Dermis microvascular lymphatic vessel endothelial cell (primary cell): ENCODE measurements at regions not wholly inside any gene's neighbourhood (a gene's known extent, or its start where the extent isn't known, plus 50 kb on each side); places are given as distances from the start of the nearest gene placed in this dataset.

Source experiments
- DNase-seq, 2 donors: peaks; one replicate each; pipeline versions ENCODE4 v3.0.0 to v3.0.0-alpha.2; 2010; ENCODE audit warnings: low read depth in 2 of 2

GRCh38 chr7:124423863-124424262 is 341.7 kb downstream of the GPR37 start:
- no peak for DNase-seq

- DNase-seq = no peak
Measured at GRCh38 chr7:124422081-124422480, 343.5 kb downstream of the GPR37 start.

GRCh38 chr7:124420367-124420766 is 345.2 kb downstream of the GPR37 start:
- DNase-seq = no peak

GRCh38 chr7:124413029-124413428 is 352.6 kb downstream of the GPR37 start:
- no peak for DNase-seq

- no peak for DNase-seq
Measured at GRCh38 chr7:124412531-124412930, 353.1 kb downstream of the GPR37 start.

GRCh38 chr7:124411796-124412195 is 353.8 kb downstream of the GPR37 start:
- no peak for DNase-seq

- no peak for DNase-seq
Measured at GRCh38 chr7:124403587-124403986, 362.0 kb downstream of the GPR37 start.

- no peak for DNase-seq
Measured at GRCh38 chr7:124403112-124403511, 362.5 kb downstream of the GPR37 start.

- DNase-seq = no peak
Measured at GRCh38 chr7:124399941-124400340, 365.7 kb downstream of the GPR37 start.

- DNase-seq = no peak
Measured at GRCh38 chr7:124398937-124399552, 366.2 kb upstream of the TMEM229A start.

GRCh38 chr7:124397134-124397533 is 364.3 kb upstream of the TMEM229A start:
- DNase-seq = no peak

GRCh38 chr7:124390301-124390700 is 357.4 kb upstream of the TMEM229A start:
- no peak for DNase-seq

GRCh38 chr7:124388751-124389150 is 355.9 kb upstream of the TMEM229A start:
- no peak for DNase-seq

- DNase-seq = no peak
Measured at GRCh38 chr7:124387056-124387455, 354.2 kb upstream of the TMEM229A start.

GRCh38 chr7:124379296-124379695 is 346.4 kb upstream of the TMEM229A start:
- no peak for DNase-seq

GRCh38 chr7:124376111-124376510 is 343.2 kb upstream of the TMEM229A start:
- DNase-seq = no peak

- DNase-seq = no peak
Measured at GRCh38 chr7:124375391-124375790, 342.5 kb upstream of the TMEM229A start.

- no peak for DNase-seq
Measured at GRCh38 chr7:124369310-124369709, 336.4 kb upstream of the TMEM229A start.

- no peak for DNase-seq
Measured at GRCh38 chr7:124366118-124366517, 333.3 kb upstream of the TMEM229A start.

- DNase-seq = no peak
Measured at GRCh38 chr7:124364283-124364682, 331.4 kb upstream of the TMEM229A start.

- no peak for DNase-seq
Measured at GRCh38 chr7:124354201-124354600, 321.3 kb upstream of the TMEM229A start.

GRCh38 chr7:124351950-124352349 is 319.1 kb upstream of the TMEM229A start:
- DNase-seq = no peak

GRCh38 chr7:124349443-124349842 is 316.6 kb upstream of the TMEM229A start:
- no peak for DNase-seq

- DNase-seq = no peak
Measured at GRCh38 chr7:124338861-124339260, 306.0 kb upstream of the TMEM229A start.
